ENCODE measurements at regions not wholly inside any gene's neighbourhood (a gene's known extent, or its start where the extent isn't known, plus 50 kb on each side); places are given as distances from the start of the nearest gene placed in this dataset.

DNA sequence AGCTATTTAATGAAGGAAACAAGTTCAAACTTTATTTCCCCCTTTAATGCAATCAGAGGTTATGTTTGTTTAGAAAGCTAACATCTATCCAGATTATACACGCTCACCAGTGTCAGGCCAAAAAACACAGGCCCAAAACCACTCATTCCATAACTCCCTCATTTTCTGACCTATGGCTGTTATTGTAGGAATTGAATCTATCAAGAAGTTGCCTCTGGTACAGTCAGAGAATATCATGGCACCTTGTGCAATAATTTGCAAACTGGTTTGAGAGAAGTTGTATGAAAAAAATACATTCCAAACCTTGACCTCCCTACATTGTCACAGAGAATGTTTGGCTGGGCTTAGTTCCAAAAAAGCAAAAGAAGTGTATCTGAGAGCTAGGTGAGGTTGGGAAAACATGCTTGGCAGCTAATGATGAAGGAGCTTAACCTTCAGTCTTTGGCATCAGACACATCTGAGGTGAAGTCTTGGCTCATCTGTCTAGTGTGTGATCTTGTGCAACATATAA lies 591.0 kb downstream of the ANKRD50 start:
- TF ChIP-seq, protein P1, sequence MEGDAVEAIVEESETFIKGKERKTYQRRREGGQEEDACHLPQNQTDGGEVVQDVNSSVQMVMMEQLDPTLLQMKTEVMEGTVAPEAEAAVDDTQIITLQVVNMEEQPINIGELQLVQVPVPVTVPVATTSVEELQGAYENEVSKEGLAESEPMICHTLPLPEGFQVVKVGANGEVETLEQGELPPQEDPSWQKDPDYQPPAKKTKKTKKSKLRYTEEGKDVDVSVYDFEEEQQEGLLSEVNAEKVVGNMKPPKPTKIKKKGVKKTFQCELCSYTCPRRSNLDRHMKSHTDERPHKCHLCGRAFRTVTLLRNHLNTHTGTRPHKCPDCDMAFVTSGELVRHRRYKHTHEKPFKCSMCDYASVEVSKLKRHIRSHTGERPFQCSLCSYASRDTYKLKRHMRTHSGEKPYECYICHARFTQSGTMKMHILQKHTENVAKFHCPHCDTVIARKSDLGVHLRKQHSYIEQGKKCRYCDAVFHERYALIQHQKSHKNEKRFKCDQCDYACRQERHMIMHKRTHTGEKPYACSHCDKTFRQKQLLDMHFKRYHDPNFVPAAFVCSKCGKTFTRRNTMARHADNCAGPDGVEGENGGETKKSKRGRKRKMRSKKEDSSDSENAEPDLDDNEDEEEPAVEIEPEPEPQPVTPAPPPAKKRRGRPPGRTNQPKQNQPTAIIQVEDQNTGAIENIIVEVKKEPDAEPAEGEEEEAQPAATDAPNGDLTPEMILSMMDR (conservative IDR thresholded peaks at IDR 0.05; ENCODE audit: low read length): no peak
- no peak for TF ChIP-seq EZH2phosphoT487 (IDR thresholded peaks at IDR 0.05; ENCODE audit: borderline replicate concordance, low read depth, low read length)

Measured in OCI-LY7 (cell line).